NCI-H446 (cell line): ENCODE measurements at regions not wholly inside any gene's neighbourhood (a gene's known extent, or its start where the extent isn't known, plus 50 kb on each side); places are given as distances from the start of the nearest gene placed in this dataset.
"Not testable (repeated sequence)": the region's sequence is repeated elsewhere in the genome, so short reads cannot be mapped to it uniquely, and the experiment has no call there.

Experiments used
- DNase-seq, 2 experiments: peaks; one replicate each; lab custom pipeline; 2025; lab: John Stamatoyannopoulos, UW

DNA sequence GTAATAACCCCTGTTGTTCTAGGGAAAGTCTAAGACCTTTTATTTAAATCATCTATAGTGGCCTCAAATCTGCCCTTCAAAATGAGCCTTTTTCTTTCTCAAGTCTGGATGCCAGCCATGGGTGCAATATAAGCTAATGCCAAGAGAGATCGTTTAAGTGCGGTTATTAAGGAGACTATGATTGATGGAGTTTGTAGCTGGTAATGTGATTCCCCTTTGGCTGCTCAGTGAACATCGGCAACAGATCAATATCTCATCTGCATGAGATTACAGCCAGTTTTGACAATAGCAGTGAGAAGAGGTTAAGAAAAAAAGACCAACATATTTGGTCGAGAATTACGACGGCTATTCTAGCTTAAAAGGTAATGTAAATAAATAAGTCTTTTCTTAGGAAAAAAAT is 1049.4 kb upstream of the NUDT12 start:
- DNase-seq: peak; percentile 59 to 82

- peak; percentile 65 to 74 for DNase-seq
Observed at GRCh38 chr5:104611135-104611767, 1048.7 kb upstream of the NUDT12 start.

GRCh38 chr5:104606258-104606829 is 1043.8 kb upstream of the NUDT12 start:
- no peak for DNase-seq

DNA sequence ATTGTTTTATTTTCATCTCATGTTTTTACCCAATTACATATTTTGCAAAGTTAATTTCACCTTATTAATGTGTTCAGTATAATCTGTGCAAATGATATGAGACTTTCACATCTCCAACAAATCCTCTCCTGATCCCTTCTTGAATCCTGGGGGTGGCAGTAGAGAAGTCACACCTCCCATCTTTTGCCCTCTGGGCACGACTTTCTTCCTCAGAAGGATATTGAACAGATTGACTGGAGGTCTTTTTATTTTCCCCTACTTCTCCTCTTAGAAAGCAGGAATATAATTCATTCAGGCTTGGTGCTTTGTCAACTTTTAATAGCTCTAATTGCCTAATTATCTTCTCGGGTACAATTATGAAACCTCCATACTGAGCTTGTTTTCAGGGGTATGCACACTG is 1037.1 kb upstream of the NUDT12 start:
- DNase-seq: peak in 1 of 2 experiments; percentile 20

DNA sequence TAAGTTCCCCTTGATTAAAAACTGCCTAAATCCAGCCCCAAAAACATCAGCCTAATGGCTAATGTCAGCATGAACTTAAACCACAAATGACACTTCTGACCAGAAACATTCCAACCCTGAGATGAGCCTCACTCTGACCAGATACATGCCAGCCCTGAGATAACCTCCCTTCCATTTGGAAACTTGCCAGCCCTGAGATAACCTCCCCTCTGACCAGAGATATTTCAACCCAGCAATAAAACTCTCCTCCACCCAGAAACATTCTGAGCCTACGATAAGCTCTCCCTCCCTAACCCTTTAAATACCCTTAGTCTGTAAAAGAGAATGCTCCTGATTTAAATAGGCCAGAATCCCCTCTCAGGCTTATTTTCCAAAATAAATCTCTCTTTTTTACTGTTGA is 1035.7 kb upstream of the NUDT12 start:
- DNase-seq: no peak

DNA sequence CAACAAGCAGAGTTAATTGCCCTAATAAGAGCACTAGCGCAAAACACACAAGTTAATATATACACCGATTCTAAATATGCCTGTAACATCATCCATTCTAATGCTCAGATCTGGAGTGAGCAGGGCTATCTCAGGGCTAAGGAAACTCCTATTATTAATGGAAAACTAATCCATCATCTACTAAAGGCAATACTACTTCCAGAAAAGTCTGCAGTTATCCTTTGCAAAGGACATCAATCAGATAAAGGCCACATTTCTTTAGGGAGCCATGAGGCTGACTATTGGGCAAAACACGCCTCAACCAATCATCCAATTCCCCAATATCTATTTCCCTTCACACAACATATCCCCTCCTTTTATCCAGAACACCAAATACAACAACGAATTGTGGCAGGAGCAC is 1032.3 kb upstream of the NUDT12 start:
- no peak for DNase-seq

GRCh38 chr5:104576677-104577076 is 1014.1 kb upstream of the NUDT12 start:
- no peak for DNase-seq

DNA sequence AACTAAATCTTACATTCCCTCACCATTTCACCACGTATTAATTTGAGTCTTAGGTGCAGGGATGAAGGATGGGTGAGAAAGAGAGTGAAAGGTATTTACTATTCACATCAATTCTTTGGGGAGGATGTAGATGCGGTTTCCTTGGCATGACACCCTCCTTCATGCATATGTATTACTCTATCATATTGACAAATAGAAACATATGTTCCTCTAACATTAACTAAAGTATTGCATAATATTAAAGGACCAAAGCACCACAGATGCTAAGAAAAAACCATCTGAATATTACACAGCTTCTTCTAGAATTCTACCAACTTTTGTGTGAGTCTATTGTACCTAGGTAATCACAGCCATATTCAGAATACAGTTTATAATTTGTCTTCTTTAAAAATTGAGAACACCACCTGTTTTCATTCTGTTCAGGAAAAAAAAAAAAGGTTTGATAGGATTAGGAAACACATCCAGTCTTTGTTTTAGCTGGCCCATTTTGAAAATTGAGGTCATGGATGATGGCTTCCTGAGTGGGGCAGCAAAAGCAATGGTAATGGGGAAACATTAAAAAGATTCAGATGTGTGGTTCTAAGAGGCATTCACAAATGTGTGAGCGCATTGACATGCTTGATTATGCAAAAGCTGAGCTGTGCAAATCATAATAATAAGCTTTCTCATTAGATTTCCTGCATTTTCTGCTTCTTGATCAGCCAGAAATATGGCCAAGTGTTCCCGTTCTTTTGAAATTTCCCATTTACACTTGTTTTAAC is 1011.5 kb upstream of the NUDT12 start:
- DNase-seq: no peak

DNA sequence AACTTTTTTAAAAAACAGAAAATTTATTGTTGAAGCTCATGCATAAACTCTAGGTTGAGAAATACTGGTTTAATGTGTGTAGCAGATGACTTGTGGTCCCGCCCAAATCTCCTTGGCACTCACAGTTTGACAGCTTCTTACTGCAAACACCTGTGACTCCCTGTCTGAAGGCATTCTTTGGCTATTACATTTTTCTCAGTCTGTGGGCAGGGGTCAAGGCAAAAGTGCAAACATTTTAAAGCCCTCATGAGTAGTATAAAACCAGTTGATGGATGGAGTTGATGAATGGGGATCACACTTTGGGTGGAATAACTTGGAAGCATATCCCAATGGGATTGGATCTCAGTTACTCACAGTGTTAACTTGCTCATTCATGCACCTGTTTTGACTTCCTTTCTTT is 1007.0 kb upstream of the NUDT12 start:
- DNase-seq: no peak

GRCh38 chr5:104564530-104564929 is 1001.9 kb upstream of the NUDT12 start:
- no peak for DNase-seq

- DNase-seq: no peak
Observed at GRCh38 chr5:104556957-104557356, 994.4 kb upstream of the NUDT12 start.

- DNase-seq: no peak
Observed at GRCh38 chr5:104551628-104552027, 989.0 kb upstream of the NUDT12 start.

DNA sequence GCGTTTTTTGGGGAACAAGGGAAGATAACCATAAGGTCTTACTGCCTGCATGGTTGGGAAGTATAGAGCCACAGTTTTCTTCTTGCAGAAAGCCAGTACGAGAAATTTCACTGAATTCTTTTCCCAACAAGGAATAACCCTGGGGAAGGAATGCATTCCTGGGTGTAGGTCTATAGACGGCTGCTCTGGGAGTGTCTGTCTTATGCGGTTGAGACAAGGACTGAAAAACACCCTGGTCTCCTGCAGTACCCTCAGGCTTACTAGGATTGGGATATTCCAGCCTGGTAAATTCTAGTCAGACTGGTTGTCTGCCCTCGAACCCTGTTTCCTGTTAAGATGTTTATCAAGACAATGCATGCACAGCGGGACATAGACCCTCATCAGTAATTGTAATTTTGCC is 984.3 kb upstream of the NUDT12 start:
- not testable (repeated sequence) for DNase-seq

GRCh38 chr5:104541141-104541785 is 978.7 kb upstream of the NUDT12 start:
- peak; percentile 8 to 64 for DNase-seq

- peak; percentile 77 to 96 for DNase-seq
Observed at GRCh38 chr5:104540448-104540847, 977.9 kb upstream of the NUDT12 start.

GRCh38 chr5:104539618-104540350 is 977.2 kb upstream of the NUDT12 start:
- DNase-seq: no peak

- DNase-seq: no peak
Observed at GRCh38 chr5:104538734-104539133, 976.1 kb upstream of the NUDT12 start.

DNA sequence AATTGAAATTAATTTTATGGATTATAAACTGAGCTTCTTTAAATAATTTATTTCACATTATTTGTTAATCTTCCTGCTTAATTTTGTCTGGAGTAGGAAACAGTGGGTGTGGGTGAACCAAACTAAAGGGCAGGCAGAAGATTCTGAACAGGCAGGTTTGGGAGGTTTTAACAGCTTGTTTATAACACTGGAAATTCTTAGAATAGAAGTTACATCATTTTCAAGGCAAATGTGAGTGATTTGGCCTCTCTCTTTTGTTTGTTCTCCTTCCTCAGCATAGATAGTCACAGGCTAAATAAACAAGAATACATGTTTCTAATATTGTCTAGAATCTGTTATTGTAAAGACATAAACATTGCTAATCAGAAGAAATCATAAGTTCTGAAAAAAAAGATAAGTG is 970.9 kb upstream of the NUDT12 start:
- no peak for DNase-seq

DNA sequence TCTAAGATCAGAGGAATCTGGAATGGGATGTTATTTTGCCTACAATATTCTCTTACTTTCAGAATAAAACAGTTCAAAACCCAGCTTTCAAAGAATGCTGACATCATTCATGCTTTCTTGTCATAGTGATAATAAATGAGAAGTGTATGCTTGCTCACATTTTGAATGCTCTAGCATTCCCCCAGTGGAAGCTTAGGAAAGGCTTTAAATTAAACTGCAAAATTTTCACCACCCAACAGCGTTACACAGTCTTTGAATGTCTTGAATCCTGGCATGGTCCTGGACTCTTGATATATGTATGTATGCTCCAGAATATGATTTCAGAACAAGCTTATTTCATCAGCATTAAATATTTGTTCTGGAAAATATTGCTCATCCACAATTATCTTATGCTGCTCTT is 964.3 kb upstream of the NUDT12 start:
- DNase-seq: no peak

DNA sequence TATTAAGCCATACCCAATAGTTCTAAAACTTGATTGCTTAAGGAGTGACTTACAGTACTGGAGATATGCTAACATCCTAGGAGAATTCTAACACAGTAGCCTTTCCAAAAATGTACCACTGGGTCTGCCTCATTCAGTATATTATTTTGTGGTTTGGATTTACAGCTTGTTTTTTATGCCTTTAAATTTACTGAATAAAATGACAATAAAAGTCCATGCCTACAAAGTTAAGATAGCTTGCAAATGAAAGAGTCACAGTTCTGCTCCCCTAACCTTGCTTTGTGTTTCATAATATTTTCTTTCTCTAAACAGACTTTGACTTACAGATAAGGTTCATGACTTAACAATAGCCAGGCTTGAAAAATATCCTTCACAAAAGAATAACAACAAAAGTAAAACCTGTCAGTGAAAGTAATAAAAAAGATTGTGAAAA is 951.1 kb upstream of the NUDT12 start:
- DNase-seq: no peak

- no peak for DNase-seq
Observed at GRCh38 chr5:104513121-104513602, 950.6 kb upstream of the NUDT12 start.
